ENCODE measurements at regions not wholly inside any gene's neighbourhood (a gene's known extent, or its start where the extent isn't known, plus 50 kb on each side); places are given as distances from the start of the nearest gene placed in this dataset.
"Not testable (repeated sequence)": the region's sequence is repeated elsewhere in the genome, so short reads cannot be mapped to it uniquely, and the experiment has no call there.

DNA sequence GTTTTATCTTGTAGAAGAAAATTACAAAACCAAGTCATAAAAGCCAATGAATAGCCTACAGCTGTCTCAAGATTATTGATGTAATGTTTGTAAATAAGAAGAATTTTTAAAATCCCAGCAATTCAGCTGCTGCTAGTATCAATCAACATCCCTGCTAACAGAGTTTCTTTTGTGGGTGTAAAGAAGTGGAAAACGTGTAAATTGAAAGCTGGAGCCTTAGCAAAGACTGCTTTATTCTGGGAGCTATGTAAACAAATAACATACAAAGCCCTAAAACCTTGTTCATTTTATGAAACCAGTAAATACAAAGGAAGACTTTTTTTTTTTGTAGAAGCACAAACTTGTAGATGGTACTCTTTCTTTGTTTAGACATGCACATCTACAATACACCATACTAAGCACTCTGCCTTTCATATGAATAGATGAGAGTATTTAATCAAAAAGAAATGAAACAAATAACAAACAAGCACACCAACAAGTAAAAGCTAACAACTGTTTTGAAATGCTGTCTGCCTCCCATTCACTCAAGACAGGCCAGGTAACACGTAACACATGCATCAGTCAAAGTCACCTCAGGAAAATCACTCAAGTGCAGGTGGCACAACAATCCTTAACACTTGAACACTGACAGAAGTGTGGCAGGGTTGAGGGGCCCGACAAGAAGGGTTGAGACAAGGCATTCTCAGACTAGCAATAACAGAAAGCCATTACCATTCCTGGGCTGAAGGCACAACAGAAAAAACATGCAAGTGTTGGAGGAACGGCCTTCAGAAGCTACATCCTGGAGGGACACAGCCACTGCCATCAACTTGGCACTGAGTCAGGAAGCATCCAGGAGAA lies 1364.0 kb upstream of the SEL1L start:
- DNase-seq (no peak), ATAC-seq (replicated peaks in 1 of 2) (no peak)
- Mint-ChIP-seq H3K27ac (no peak overlapping the region), H3K4me1 (ENCODE audit: low read depth) (no peaks in the 10 kb centered on the region), H3K36me3 (ENCODE audit: insufficient read depth in 2 of 2) (no peaks in the 10 kb centered on the region), H3K27me3 (ENCODE audit: low read depth) (no peaks in the 10 kb centered on the region), H3K9me3 (peaks cover 5 to 8% of the 10 kb centered on the region in 2 donors), H3K4me3 (no peak overlapping the region)

DNA sequence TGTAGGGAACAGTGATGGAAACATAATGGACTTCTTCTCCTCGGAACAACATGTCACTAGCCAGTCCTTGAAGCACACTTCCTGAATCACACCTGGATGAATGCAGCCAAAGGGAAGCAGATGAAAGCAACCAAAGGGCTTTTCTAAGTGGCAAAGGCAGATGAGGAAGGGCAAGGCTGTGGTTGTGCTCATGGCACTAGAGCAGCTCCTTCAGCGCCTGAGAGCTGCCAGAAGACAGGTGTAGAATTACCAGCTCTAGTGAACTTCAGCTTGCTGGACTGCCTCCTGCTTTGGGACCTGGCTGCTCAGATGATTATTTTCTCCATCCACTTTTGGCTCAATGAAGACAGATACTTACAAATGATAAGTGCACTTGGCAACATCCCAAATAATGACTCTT lies 1372.1 kb upstream of the SEL1L start:
- no peak for ATAC-seq (replicated peaks in 1 of 2)

DNA sequence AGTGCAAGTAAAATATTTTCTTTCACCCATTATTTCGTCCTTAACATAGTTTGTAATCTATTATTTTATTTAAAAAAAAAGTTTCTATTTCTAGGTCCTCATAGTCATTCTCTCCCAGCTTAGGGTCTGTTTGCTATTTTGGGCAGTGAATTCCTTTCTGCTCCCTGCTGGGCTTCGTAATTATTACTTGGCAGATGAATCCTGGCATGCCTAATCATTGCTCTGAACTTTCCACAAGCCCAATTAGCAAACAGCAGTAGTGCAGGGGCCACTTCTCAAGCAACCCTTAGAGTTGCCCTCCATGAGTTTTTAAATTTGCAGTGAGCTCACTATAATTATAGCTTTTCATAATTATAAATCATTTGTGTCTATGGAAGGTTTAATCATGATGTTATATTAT lies 1378.3 kb upstream of the SEL1L start:
- peaks cover 6 to 17% of the 10 kb centered on the region in 2 donors for H3K9me3 Mint-ChIP-seq
- no peaks in the 10 kb centered on the region for H3K4me1 Mint-ChIP-seq (ENCODE audit: low read depth)
- peaks cover 0 to 2% of the 10 kb centered on the region in 2 donors for H3K36me3 Mint-ChIP-seq (ENCODE audit: insufficient read depth in 2 of 2)
- no peak overlapping the region for H3K4me3 Mint-ChIP-seq
- no peak overlapping the region for H3K27ac Mint-ChIP-seq
- ATAC-seq (replicated peaks in 1 of 2) (no peak), DNase-seq (no peak)
- no peaks in the 10 kb centered on the region for H3K27me3 Mint-ChIP-seq (ENCODE audit: low read depth)

More for the DNA sequence above, 1372.1 kb upstream of the SEL1L start:
- no peaks in the 10 kb centered on the region for H3K27me3 Mint-ChIP-seq (ENCODE audit: low read depth)
- no peak overlapping the region for H3K27ac Mint-ChIP-seq
- peaks cover 2% of the 10 kb centered on the region in 2 donors for H3K36me3 Mint-ChIP-seq (ENCODE audit: insufficient read depth in 2 of 2)
- no peak overlapping the region for H3K4me3 Mint-ChIP-seq
- H3K9me3 Mint-ChIP-seq: peaks cover 12 to 28% of the 10 kb centered on the region in 2 donors
- H3K4me1 Mint-ChIP-seq (ENCODE audit: low read depth): no peaks in the 10 kb centered on the region
- DNase-seq: no peak

DNA sequence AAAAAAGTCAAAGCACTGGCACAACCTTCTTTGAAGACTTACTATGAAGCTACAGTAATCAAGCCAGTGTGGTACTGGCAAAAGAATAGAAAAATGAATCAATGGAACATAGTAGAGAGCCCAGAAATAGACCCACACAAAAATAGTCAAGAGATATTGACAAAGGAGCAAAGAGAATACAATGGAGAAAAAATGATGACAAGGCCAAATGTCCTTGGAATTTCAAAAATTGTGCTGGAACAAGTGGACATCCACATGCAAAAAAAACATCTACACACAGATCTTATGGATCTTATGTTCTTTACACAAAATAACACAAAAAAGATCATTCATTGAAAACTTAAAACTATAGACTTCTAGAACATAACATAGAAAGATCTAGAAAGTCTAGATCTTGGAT lies 1379.7 kb upstream of the SEL1L start:
- ATAC-seq (replicated peaks in 1 of 2): no peak
- no peak overlapping the region for H3K4me3 Mint-ChIP-seq
- no peaks in the 10 kb centered on the region for H3K27me3 Mint-ChIP-seq (ENCODE audit: low read depth)
- H3K36me3 Mint-ChIP-seq (ENCODE audit: insufficient read depth in 2 of 2): no peaks in the 10 kb centered on the region
- no peaks in the 10 kb centered on the region for H3K4me1 Mint-ChIP-seq (ENCODE audit: low read depth)
- no peak for DNase-seq
- H3K9me3 Mint-ChIP-seq: peaks cover 6 to 14% of the 10 kb centered on the region in 2 donors
- H3K27ac Mint-ChIP-seq: no peak overlapping the region

DNA sequence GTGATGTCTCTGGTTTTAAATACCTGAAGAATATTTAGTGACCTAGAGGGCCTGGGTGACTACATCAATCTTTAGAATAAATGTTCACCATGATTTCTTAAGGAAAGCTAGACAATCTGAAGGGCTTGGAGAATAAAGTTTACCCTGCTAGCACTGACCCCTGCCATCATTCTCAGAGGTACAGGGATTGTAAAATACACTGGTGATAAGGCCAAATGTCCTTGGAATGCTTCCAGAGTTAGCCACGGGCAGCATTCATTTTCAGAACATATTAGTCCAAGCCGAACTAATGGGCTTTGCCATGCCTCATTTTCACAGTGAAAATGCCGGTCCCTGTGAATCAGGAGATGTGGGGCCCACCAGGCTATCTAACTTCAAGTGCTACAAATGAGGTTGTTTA lies 1381.7 kb upstream of the SEL1L start:
- no peak overlapping the region for H3K27ac Mint-ChIP-seq
- H3K4me3 Mint-ChIP-seq: no peak overlapping the region
- H3K36me3 Mint-ChIP-seq (ENCODE audit: insufficient read depth in 2 of 2): peaks cover 0 to 1% of the 10 kb centered on the region in 2 donors
- H3K4me1 Mint-ChIP-seq (ENCODE audit: low read depth): no peaks in the 10 kb centered on the region
- DNase-seq: no peak
- no peak for ATAC-seq (replicated peaks in 1 of 2)
- H3K27me3 Mint-ChIP-seq (ENCODE audit: low read depth): no peaks in the 10 kb centered on the region
- H3K9me3 Mint-ChIP-seq: peaks cover 0 to 8% of the 10 kb centered on the region in 2 donors

DNA sequence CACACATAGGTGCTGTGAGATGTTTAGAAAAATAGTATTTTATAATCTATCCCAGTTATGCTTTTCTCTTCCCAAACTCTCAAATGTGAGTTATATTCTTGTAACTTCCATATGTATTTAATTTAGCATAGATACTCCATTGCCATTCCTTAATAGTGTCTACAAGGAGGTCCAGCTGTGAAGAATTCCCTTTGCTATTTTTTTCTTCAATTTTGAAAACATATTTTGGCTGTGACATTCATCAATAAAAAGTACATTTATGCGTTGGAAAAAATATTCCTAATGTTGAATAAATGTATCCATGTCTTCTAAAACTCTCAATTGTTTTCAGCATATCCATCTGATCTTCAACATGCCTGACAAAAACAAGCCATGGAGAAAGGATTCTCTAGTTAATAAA lies 1402.0 kb upstream of the SEL1L start:
- peaks cover 0 to 2% of the 10 kb centered on the region in 2 donors for H3K36me3 Mint-ChIP-seq (ENCODE audit: insufficient read depth in 2 of 2)
- peaks cover 0 to 15% of the 10 kb centered on the region in 2 donors for H3K9me3 Mint-ChIP-seq
- no peaks in the 10 kb centered on the region for H3K4me1 Mint-ChIP-seq (ENCODE audit: low read depth)
- no peak overlapping the region for H3K27ac Mint-ChIP-seq
- H3K27me3 Mint-ChIP-seq (ENCODE audit: low read depth): no peaks in the 10 kb centered on the region
- no peak overlapping the region for H3K4me3 Mint-ChIP-seq
- DNase-seq: no peak
- no peak for ATAC-seq (replicated peaks in 1 of 2)

DNA sequence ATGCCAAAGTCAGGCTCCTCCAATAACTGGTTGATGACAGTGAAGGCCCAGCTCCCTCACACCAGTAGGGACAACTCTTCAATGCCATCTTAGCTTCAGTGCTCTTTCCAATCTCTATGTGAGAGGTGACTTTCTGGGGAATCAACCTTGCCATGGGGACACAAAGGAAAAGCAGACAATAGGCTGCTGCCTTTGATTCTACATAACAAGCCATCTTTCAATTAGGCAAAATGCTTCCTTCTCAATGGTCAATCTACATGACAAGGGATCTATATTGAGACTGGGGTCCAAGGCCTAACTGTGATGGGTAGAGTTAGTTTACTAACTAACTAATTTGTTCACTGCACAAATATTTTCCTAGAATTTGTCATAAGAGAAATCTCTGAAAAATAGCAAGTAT lies 1417.5 kb upstream of the SEL1L start:
- Mint-ChIP-seq H3K4me1 (ENCODE audit: low read depth) (no peaks in the 10 kb centered on the region), H3K4me3 (no peak overlapping the region), H3K27me3 (ENCODE audit: low read depth) (no peaks in the 10 kb centered on the region), H3K27ac (no peak overlapping the region), H3K9me3 (peaks cover 4 to 12% of the 10 kb centered on the region in 2 donors), H3K36me3 (ENCODE audit: insufficient read depth in 2 of 2) (peaks cover 0 to 2% of the 10 kb centered on the region in 2 donors)
- ATAC-seq (replicated peaks in 1 of 2): no peak
- no peak for DNase-seq

DNA sequence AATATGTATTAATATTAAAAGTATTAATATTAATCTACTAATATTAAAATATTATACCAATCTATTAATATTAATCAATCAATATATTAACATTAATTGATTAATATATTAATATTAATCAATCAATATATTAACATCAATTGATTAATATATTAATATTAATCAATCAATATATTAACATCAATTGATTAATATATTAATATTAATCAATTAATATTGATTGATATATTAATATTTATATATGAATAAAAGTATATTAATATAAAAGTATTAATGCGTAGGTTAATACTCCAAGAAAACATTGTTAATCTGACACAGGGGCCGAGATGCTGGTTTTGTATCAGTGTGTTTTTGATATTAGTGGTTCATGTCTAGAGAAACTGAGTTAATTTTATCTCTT lies 1430.1 kb upstream of the SEL1L start:
- DNase-seq (no peak), ATAC-seq (replicated peaks in 1 of 2) (no peak)
- Mint-ChIP-seq H3K36me3 (ENCODE audit: insufficient read depth in 2 of 2) (peaks cover 0 to 3% of the 10 kb centered on the region in 2 donors), H3K27me3 (ENCODE audit: low read depth) (no peaks in the 10 kb centered on the region), H3K27ac (no peak overlapping the region), H3K4me1 (ENCODE audit: low read depth) (no peaks in the 10 kb centered on the region), H3K4me3 (no peak overlapping the region), H3K9me3 (peaks cover 4 to 7% of the 10 kb centered on the region in 2 donors)

DNA sequence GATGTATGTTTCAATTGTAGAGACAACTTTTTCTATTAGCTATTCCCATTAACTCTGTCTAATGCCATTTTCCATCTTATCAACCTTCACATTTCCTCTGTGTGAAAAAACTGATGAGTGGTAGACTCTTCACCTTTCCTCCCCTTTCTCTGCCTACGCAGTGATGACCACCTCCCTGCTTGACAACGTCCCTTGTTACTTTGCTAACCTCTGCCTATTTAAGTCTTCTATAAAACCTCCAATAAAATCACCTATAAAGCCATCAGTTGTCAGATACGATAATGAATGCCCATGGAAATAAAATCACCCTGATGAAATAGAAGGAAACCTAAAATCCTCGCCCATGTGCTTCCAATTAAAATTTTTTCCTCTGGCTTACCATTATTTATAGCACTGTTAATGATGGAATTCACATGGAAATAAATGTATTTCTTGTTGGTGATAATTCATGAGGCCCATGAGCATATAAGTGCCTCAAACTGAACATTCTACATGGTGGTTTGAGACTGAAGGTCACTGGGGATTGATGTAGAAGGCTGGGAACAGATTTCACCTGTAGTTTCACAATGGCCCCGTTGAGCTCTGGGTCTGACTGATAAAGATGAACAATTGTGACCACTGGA lies 1454.0 kb upstream of the SEL1L start:
- Mint-ChIP-seq H3K9me3 (peaks cover 6 to 9% of the 10 kb centered on the region in 2 donors), H3K4me1 (ENCODE audit: low read depth) (no peaks in the 10 kb centered on the region), H3K4me3 (no peak overlapping the region), H3K27ac (no peak overlapping the region), H3K36me3 (ENCODE audit: insufficient read depth in 2 of 2) (peaks cover 0 to 2% of the 10 kb centered on the region in 2 donors), H3K27me3 (ENCODE audit: low read depth) (no peaks in the 10 kb centered on the region)
- DNase-seq: no peak
- ATAC-seq (replicated peaks in 1 of 2): no peak

DNA sequence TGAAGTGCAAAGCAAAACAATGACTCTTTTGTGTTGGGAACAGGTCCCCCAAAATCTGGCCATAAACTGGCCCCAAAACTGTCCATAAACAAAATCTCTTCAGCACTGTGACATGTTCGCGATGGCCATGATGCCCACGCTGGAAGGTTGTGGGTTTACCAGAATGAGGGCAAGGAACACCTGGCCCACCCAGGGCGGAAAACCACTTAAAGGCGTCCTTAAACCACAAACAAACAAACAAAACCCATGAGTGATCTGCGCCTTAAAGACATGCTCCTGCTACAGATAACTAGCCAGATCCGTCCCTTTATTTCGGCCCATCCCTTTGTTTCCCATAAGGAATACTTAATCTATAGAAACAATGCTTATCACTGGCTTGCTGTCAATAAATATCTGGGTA lies 1460.9 kb upstream of the SEL1L start:
- not testable (repeated sequence) for H3K9me3 Mint-ChIP-seq; H3K27ac Mint-ChIP-seq; H3K4me1 Mint-ChIP-seq (ENCODE audit: low read depth); H3K27me3 Mint-ChIP-seq (ENCODE audit: low read depth); ATAC-seq (replicated peaks in 1 of 2); DNase-seq; H3K36me3 Mint-ChIP-seq (ENCODE audit: insufficient read depth in 2 of 2); H3K4me3 Mint-ChIP-seq

DNA sequence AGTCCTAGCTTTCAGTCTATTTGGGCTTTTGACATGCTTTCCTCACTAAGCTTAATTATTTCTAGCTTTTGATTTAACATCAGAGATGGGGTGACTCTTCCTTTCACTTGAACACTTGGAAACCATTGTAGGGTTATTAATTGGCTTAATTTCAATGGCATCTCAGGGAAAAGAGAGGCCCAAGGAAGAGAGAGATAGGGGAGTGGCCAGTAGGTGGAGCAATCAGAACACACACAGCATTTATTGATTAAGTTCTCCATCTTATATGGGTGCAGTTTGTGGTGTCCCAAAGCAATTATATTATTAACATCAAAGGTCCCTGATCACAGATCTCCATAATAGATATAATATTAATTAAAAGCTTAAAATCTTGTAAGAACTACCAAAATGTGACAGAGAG lies 1466.1 kb upstream of the SEL1L start:
- ATAC-seq (replicated peaks in 1 of 2) (no peak), DNase-seq (no peak)
- Mint-ChIP-seq H3K9me3 (peaks cover 4 to 8% of the 10 kb centered on the region in 2 donors), H3K27ac (no peak overlapping the region), H3K27me3 (ENCODE audit: low read depth) (no peaks in the 10 kb centered on the region), H3K36me3 (ENCODE audit: insufficient read depth in 2 of 2) (no peaks in the 10 kb centered on the region), H3K4me1 (ENCODE audit: low read depth) (no peaks in the 10 kb centered on the region), H3K4me3 (no peak overlapping the region)

DNA sequence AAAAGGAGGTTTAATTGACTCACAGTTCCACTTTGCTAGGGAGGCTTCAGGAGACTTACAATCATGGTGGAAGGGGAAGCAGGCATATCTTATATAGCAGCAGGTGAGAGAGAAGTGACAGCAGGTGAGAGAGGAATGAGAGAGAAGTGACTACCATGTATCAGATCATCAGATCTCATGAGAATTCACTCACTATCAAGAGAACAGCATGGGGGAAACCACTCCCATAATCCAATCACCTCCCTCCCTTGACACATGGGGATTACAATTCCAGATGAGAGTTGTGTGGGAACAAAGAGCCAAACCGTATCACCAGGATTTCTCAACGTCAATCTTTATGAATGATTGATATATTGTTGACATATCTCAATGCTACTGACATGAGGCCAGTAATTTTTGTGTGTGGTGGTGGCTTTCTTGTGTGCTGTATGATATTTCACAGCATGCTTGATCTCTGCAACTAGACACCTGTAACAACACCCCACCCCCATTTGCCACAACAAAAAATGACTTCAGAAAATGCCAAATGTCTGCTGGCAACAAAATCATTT lies 1470.9 kb upstream of the SEL1L start:
- no peak for ATAC-seq (replicated peaks in 1 of 2)
- Mint-ChIP-seq H3K27me3 (ENCODE audit: low read depth) (no peaks in the 10 kb centered on the region), H3K4me3 (no peak overlapping the region), H3K4me1 (ENCODE audit: low read depth) (no peaks in the 10 kb centered on the region), H3K36me3 (ENCODE audit: insufficient read depth in 2 of 2) (no peaks in the 10 kb centered on the region), H3K27ac (no peak overlapping the region), H3K9me3 (peaks cover 11 to 14% of the 10 kb centered on the region in 2 donors)
- no peak for DNase-seq

DNA sequence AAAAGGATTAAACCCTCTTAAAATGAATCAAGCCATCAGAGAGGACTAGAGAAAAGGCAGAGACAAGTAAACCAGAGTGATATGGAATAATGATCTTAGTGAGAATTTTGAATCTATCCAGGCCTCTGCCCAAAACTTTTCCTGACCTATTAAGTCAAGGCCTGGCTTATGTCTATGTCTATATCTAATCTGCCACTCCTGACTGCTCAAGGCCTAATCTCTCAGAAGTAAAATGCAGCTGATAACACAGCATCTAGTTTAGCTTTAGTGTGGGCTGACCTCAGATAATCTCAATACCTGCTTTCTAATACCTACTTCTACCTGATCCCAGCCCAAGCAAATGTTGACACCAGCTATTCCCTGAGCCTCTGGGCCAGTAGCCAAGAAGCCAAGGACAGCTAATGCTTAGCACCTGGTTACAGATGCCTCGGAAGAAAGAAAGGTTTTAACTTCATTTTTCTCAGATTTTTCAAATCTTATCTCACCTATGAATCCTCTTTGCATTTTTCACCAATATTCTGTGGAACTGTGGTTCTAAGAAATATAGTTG lies 1472.5 kb upstream of the SEL1L start:
- Mint-ChIP-seq H3K27me3 (ENCODE audit: low read depth) (no peaks in the 10 kb centered on the region), H3K4me1 (ENCODE audit: low read depth) (no peaks in the 10 kb centered on the region), H3K27ac (no peak overlapping the region), H3K4me3 (no peak overlapping the region), H3K9me3 (peaks cover 14 to 15% of the 10 kb centered on the region in 2 donors), H3K36me3 (ENCODE audit: insufficient read depth in 2 of 2) (no peaks in the 10 kb centered on the region)
- DNase-seq (no peak), ATAC-seq (replicated peaks in 1 of 2) (no peak)

Measured in activated T-cell treated with anti-CD3 and anti-CD28 coated beads, Interleukin-2, amount 50 U/mL, for 72 hours (primary cell).